ENCODE measurements at regions not wholly inside any gene's neighbourhood (a gene's known extent, or its start where the extent isn't known, plus 50 kb on each side); places are given as distances from the start of the nearest gene placed in this dataset.

DNA sequence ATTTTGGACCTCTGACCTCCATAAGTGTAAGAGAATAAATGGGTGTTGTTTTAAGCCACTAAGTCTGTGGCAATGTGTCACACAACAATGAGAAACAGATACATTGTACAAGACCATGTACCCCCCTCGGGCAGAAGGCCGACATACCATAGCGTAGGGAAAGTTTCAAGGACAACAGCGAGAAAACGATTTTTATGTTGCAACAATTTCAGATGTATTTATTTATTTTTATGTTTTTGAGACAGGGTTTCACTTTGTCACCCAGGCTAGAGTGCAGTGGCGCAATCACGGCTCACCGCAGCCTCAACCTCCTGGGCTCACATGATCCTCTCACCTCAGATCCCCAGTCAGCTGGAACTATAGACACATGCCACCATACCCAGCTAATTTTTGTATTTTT, 136.4 kb upstream of the NCOR2 start:
- H3K4me1 ChIP-seq (ENCODE audit: insufficient read depth, low read length): no peaks in the 10 kb centered on the region
- no peaks in the 10 kb centered on the region for H4K20me1 ChIP-seq (ENCODE audit: insufficient read depth, low read length)
- H3K9ac ChIP-seq (ENCODE audit: low read depth, low read length): no peak overlapping the region
- no peak overlapping the region for H3K4me2 ChIP-seq (ENCODE audit: insufficient read depth, low read length)
- no peak overlapping the region for H3K4me3 ChIP-seq (ENCODE audit: low read depth in 1 of 2, low read length in 2 of 2)
- no peak overlapping the region for H2AFZ ChIP-seq (ENCODE audit: low read depth, low read length)
- H3K36me3 ChIP-seq (ENCODE audit: insufficient read depth, low read length): no peaks in the 10 kb centered on the region
- no peak for TF ChIP-seq EZH2 (IDR thresholded peaks at IDR 0.05; ENCODE audit: borderline replicate concordance, low read depth, low read length, severe bottlenecking)
- TF ChIP-seq, protein P1, sequence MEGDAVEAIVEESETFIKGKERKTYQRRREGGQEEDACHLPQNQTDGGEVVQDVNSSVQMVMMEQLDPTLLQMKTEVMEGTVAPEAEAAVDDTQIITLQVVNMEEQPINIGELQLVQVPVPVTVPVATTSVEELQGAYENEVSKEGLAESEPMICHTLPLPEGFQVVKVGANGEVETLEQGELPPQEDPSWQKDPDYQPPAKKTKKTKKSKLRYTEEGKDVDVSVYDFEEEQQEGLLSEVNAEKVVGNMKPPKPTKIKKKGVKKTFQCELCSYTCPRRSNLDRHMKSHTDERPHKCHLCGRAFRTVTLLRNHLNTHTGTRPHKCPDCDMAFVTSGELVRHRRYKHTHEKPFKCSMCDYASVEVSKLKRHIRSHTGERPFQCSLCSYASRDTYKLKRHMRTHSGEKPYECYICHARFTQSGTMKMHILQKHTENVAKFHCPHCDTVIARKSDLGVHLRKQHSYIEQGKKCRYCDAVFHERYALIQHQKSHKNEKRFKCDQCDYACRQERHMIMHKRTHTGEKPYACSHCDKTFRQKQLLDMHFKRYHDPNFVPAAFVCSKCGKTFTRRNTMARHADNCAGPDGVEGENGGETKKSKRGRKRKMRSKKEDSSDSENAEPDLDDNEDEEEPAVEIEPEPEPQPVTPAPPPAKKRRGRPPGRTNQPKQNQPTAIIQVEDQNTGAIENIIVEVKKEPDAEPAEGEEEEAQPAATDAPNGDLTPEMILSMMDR (IDR thresholded peaks at IDR 0.05; ENCODE audit: borderline replicate concordance, extremely low read depth, low read length, poor library complexity, severe bottlenecking): no peak
- H3K9me3 ChIP-seq (ENCODE audit: insufficient read depth, low read length, severe bottlenecking): peaks cover 6% of the 10 kb centered on the region
- ATAC-seq (ENCODE audit: insufficient read depth, low read depth) (no peak), DNase-seq (no peak)
- H3K27me3 ChIP-seq (ENCODE audit: insufficient read depth, low read length, poor library complexity): no peaks in the 10 kb centered on the region
- H3K27ac ChIP-seq (ENCODE audit: low read length): no peak overlapping the region
- H3K79me2 ChIP-seq (ENCODE audit: insufficient read depth, low read length): no peaks in the 10 kb centered on the region

DNA sequence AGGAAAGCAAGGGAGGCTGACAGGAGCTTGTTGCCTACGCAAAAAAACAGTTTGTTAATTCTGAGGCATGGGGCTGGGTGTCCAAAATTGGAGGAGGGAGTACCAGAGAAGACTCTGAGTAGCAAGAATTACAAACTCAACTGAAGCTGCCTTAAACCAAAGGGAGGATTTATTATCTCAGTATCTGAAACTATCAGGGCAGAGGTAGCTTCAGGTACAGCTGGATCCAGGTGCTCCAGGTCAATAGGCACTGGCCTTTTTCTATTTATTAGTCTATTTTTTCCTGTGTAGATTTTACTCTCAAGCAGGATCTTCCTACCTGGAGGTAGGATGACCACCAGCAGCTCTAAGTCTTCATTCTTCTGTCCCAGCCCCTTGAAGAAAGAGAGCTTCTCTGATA, 135.3 kb upstream of the NCOR2 start:
- Histone ChIP-seq H3K36me3 (ENCODE audit: insufficient read depth, low read length) (no peaks in the 10 kb centered on the region), H3K4me2 (ENCODE audit: insufficient read depth, low read length) (no peak overlapping the region), H4K20me1 (ENCODE audit: insufficient read depth, low read length) (no peaks in the 10 kb centered on the region), H3K9ac (ENCODE audit: low read depth, low read length) (no peak overlapping the region), H3K27me3 (ENCODE audit: insufficient read depth, low read length, poor library complexity) (no peaks in the 10 kb centered on the region), H2AFZ (ENCODE audit: low read depth, low read length) (no peak overlapping the region), H3K4me3 (ENCODE audit: low read depth in 1 of 2, low read length in 2 of 2) (no peak overlapping the region), H3K4me1 (ENCODE audit: insufficient read depth, low read length) (no peaks in the 10 kb centered on the region), H3K79me2 (ENCODE audit: insufficient read depth, low read length) (no peaks in the 10 kb centered on the region), H3K27ac (ENCODE audit: low read length) (no peak overlapping the region), H3K9me3 (ENCODE audit: insufficient read depth, low read length, severe bottlenecking) (peaks cover 4% of the 10 kb centered on the region)
- DNase-seq (no peak), ATAC-seq (ENCODE audit: insufficient read depth, low read depth) (no peak)
- TF ChIP-seq EZH2 (IDR thresholded peaks at IDR 0.05; ENCODE audit: borderline replicate concordance, low read depth, low read length, severe bottlenecking): no peak
- TF ChIP-seq, protein P1 (IDR thresholded peaks at IDR 0.05; ENCODE audit: borderline replicate concordance, extremely low read depth, low read length, poor library complexity, severe bottlenecking): no peak

DNA sequence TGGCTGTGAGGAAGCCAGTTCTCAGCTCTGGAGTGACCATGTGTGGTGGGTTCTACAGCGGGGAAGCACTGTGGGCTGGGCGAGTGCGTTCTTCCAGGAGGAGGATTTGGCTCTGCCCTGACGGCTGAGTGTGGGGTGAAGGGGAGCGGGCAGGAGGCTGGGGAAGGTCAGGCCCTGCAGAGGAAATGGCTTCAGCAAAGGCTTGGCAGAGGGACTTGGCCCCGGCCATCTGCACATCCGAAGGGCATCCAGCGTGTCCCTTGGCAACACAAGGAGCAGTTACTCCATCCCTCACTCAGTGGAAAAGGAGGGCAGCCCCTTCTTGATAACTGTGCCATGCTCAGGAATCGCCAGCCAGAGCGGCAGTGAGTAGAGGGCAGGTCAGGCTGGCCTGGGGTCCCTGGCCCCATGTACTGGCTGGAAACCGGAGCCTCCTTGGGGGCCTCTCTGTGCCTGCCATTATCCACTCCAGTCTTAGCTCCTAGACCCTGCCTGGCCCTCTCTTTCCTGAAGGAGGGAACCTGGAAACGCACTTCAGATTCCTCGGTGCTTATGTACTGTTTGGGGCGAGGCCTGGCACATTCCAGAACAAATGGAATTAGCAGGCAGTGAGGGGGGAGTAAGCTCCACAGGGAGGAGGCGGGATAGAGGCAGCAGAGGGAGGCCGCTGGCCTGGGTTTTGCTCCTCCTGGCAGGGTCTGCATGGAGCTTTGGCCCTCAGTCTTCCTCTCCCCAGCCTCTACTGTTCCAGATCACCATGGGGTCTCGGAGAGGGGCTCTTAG, 133.6 kb upstream of the NCOR2 start:
- no peak overlapping the region for H3K9ac ChIP-seq (ENCODE audit: low read depth, low read length)
- no peak overlapping the region for H2AFZ ChIP-seq (ENCODE audit: low read depth, low read length)
- H3K27ac ChIP-seq (ENCODE audit: low read length): no peak overlapping the region
- H3K36me3 ChIP-seq (ENCODE audit: insufficient read depth, low read length): no peaks in the 10 kb centered on the region
- no peak for DNase-seq
- no peaks in the 10 kb centered on the region for H3K27me3 ChIP-seq (ENCODE audit: insufficient read depth, low read length, poor library complexity)
- H3K4me3 ChIP-seq (ENCODE audit: low read depth in 1 of 2, low read length in 2 of 2): no peak overlapping the region
- no peak for ATAC-seq (ENCODE audit: insufficient read depth, low read depth)
- no peak overlapping the region for H3K4me2 ChIP-seq (ENCODE audit: insufficient read depth, low read length)
- H3K79me2 ChIP-seq (ENCODE audit: insufficient read depth, low read length): no peaks in the 10 kb centered on the region
- no peaks in the 10 kb centered on the region for H3K9me3 ChIP-seq (ENCODE audit: insufficient read depth, low read length, severe bottlenecking)
- H3K4me1 ChIP-seq (ENCODE audit: insufficient read depth, low read length): no peaks in the 10 kb centered on the region
- TF ChIP-seq, protein P1 (IDR thresholded peaks at IDR 0.05; ENCODE audit: borderline replicate concordance, extremely low read depth, low read length, poor library complexity, severe bottlenecking): no peak
- TF ChIP-seq EZH2 (IDR thresholded peaks at IDR 0.05; ENCODE audit: borderline replicate concordance, low read depth, low read length, severe bottlenecking): no peak
- H4K20me1 ChIP-seq (ENCODE audit: insufficient read depth, low read length): no peaks in the 10 kb centered on the region
